Panc1 (cell line): ENCODE measurements at regions not wholly inside any gene's neighbourhood (a gene's known extent, or its start where the extent isn't known, plus 50 kb on each side); places are given as distances from the start of the nearest gene placed in this dataset.

Experiments used
- ATAC-seq: fragments of 200-7000 bp; cut with Tn5 transposase; 2 replicates; pipeline ENCODE4 v1.9.1; 2020; ENCODE audit warnings: mild to moderate bottlenecking, moderate library complexity
- BruUV-seq: library from RNA; stranded (reverse); fragments of 400-500 nt; replicated peaks from 2 replicates; lab custom pipeline; 2021; lab: Mats Ljungman, UMichigan
- CTCF ChIA-PET: fragments of 300-600 bp; sonication (Branson Sonifier 250); formaldehyde crosslinking; loops from one replicate; lab custom pipeline; 2022; ENCODE audit warnings: antibody characterized with exemption; lab: Charles Lee
- POLR2A ChIA-PET: fragments of 300-600 bp; sonication (Branson Sonifier 250); formaldehyde crosslinking; loops from one replicate; lab custom pipeline; 2022; ENCODE audit warnings: antibody characterized with exemption; lab: Charles Lee
- DNase-seq: peaks from one replicate; pipeline ENCODE4 v3.0.0-alpha.2; 2010; ENCODE audit warnings: low read depth, low spot score
- H3K27ac ChIP-seq: 2 replicates; pipeline ENCODE4 v1.5.1; 2011; ENCODE audit warnings: mild to moderate bottlenecking, low read length, inconsistent platforms
- H3K27me3 ChIP-seq: fragments of 200-500 bp; sonication (Bioruptor generic); 2 replicates; pipeline ENCODE4 v1.6.0; 2014; ENCODE audit warnings: low read length, inconsistent platforms; ENCODE audit not compliant: control insufficient read depth, insufficient read depth
- H3K36me3 ChIP-seq: fragments of 200-500 bp; sonication (Bioruptor generic); 2 replicates; pipeline ENCODE4 v1.5.1; 2014; ENCODE audit warnings: inconsistent platforms, mild to moderate bottlenecking, low read length, moderate library complexity; ENCODE audit not compliant: control insufficient read depth, insufficient read depth
- H3K4me1 ChIP-seq: 2 replicates; pipeline ENCODE4 v1.5.1; 2011; ENCODE audit warnings: inconsistent platforms, mild to moderate bottlenecking, low read length, moderate library complexity; ENCODE audit not compliant: control insufficient read depth, insufficient read depth
- H3K4me3 ChIP-seq, 2 experiments: 2 replicates each; pipeline ENCODE4 v1.5.1; 2011 to 2012; ENCODE audit warnings: low read depth in 2 of 2, low read length in 2 of 2, mild to moderate bottlenecking in 2 of 2, inconsistent platforms in 1 of 2, moderate library complexity in 1 of 2
- H3K9me3 ChIP-seq: fragments of 200-500 bp; sonication (Bioruptor generic); 2 replicates; pipeline ENCODE4 v1.5.1; 2014; ENCODE audit warnings: low read depth, mild to moderate bottlenecking, inconsistent platforms, low read length, moderate library complexity; ENCODE audit not compliant: control insufficient read depth, insufficient read depth
- POLR2AphosphoS5 ChIP-seq: IDR thresholded peaks from 2 replicates; pipeline ENCODE4 v1.6.1; 2012; ENCODE audit warnings: mild to moderate bottlenecking, low read depth, low read length, moderate library complexity
- SIN3A ChIP-seq: IDR thresholded peaks from 2 replicates; pipeline ENCODE4 v1.6.1; 2012; ENCODE audit warnings: low read depth, mild to moderate bottlenecking, low read length, moderate library complexity, borderline replicate concordance; ENCODE audit not compliant: insufficient read depth
- TCF7L2 ChIP-seq: IDR thresholded peaks from 2 replicates; pipeline ENCODE4 v1.6.1; 2011; ENCODE audit warnings: mild to moderate bottlenecking, low read depth, low read length, inconsistent platforms
- in situ Hi-C: cut with HindIII; loops from 2 replicates; pipeline ENCODE4 v1.10.0; 2016; ENCODE audit warnings: low sequenced_read_pairs, low pct_unique_long_range_greater_than_20kb
- intact Hi-C: fragments of 100-400 bp; cut with micrococcal nuclease; formaldehyde crosslinking; loops from one replicate; pipeline ENCODE4 v1.10.0; 2022; ENCODE audit not compliant: unreplicated experiment
- TF ChIP-seq, protein P1 (sequence below), 2 experiments: IDR thresholded peaks; 2 replicates each; pipeline ENCODE4 v1.6.1; 2011 to 2012; ENCODE audit warnings: low read depth in 2 of 2, control low read depth in 1 of 2, low read length in 1 of 2, mild to moderate bottlenecking in 1 of 2, moderate library complexity in 1 of 2; ENCODE audit not compliant: insufficient read depth in 1 of 2
- TF ChIP-seq, protein P2 (sequence below): fragments of 450-650 bp; IDR thresholded peaks from 2 replicates; pipeline ENCODE4 v1.5.1; 2017; ENCODE audit warnings: mild to moderate bottlenecking

DNA sequence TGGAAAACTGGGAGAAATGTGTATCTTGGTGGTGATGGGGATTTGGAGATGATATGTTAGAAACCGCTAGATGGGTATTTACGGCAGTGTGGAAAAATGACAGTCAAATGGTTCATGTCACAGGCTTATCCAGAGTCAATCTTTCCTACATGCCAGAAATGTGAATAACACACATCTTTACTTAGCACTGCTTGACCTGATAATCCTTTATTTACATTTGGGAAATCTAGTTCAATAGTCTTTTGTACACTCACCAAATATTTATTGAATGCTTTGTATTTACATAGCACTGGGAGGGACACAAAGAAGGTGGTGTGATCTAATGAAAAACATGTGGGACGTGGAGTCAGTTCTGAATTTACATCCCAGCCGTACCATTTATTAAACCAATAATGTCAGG is 208.2 kb downstream of the DIO2 start:
- TF ChIP-seq SIN3A = no peak
- no peak for TF ChIP-seq POLR2AphosphoS5
- TF ChIP-seq, protein P1, sequence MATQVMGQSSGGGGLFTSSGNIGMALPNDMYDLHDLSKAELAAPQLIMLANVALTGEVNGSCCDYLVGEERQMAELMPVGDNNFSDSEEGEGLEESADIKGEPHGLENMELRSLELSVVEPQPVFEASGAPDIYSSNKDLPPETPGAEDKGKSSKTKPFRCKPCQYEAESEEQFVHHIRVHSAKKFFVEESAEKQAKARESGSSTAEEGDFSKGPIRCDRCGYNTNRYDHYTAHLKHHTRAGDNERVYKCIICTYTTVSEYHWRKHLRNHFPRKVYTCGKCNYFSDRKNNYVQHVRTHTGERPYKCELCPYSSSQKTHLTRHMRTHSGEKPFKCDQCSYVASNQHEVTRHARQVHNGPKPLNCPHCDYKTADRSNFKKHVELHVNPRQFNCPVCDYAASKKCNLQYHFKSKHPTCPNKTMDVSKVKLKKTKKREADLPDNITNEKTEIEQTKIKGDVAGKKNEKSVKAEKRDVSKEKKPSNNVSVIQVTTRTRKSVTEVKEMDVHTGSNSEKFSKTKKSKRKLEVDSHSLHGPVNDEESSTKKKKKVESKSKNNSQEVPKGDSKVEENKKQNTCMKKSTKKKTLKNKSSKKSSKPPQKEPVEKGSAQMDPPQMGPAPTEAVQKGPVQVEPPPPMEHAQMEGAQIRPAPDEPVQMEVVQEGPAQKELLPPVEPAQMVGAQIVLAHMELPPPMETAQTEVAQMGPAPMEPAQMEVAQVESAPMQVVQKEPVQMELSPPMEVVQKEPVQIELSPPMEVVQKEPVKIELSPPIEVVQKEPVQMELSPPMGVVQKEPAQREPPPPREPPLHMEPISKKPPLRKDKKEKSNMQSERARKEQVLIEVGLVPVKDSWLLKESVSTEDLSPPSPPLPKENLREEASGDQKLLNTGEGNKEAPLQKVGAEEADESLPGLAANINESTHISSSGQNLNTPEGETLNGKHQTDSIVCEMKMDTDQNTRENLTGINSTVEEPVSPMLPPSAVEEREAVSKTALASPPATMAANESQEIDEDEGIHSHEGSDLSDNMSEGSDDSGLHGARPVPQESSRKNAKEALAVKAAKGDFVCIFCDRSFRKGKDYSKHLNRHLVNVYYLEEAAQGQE (IDR thresholded peaks at IDR 0.05; ENCODE audit: insufficient read depth in 1 of 2, low read depth in 2 of 2, low read length in 1 of 2) = no peak
- TF ChIP-seq, protein P2, sequence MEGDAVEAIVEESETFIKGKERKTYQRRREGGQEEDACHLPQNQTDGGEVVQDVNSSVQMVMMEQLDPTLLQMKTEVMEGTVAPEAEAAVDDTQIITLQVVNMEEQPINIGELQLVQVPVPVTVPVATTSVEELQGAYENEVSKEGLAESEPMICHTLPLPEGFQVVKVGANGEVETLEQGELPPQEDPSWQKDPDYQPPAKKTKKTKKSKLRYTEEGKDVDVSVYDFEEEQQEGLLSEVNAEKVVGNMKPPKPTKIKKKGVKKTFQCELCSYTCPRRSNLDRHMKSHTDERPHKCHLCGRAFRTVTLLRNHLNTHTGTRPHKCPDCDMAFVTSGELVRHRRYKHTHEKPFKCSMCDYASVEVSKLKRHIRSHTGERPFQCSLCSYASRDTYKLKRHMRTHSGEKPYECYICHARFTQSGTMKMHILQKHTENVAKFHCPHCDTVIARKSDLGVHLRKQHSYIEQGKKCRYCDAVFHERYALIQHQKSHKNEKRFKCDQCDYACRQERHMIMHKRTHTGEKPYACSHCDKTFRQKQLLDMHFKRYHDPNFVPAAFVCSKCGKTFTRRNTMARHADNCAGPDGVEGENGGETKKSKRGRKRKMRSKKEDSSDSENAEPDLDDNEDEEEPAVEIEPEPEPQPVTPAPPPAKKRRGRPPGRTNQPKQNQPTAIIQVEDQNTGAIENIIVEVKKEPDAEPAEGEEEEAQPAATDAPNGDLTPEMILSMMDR = no peak
- TF ChIP-seq TCF7L2 = no peak
- peak; percentile 20 for DNase-seq
- H3K4me3 ChIP-seq = no peak overlapping the region
- ChIA-PET POLR2A (no interaction called here), CTCF (no interaction called here)
- no peaks in the 10 kb centered on the region for H3K36me3 ChIP-seq
- no peak for ATAC-seq
- BruUV-seq = no TSS peak
- intact Hi-C loops = no loop called here
- H3K27ac ChIP-seq = no peak overlapping the region
- H3K9me3 ChIP-seq = no peaks in the 10 kb centered on the region
- no peaks in the 10 kb centered on the region for H3K4me1 ChIP-seq
- in situ Hi-C loops = no loop called here
- H3K27me3 ChIP-seq = no peaks in the 10 kb centered on the region

DNA sequence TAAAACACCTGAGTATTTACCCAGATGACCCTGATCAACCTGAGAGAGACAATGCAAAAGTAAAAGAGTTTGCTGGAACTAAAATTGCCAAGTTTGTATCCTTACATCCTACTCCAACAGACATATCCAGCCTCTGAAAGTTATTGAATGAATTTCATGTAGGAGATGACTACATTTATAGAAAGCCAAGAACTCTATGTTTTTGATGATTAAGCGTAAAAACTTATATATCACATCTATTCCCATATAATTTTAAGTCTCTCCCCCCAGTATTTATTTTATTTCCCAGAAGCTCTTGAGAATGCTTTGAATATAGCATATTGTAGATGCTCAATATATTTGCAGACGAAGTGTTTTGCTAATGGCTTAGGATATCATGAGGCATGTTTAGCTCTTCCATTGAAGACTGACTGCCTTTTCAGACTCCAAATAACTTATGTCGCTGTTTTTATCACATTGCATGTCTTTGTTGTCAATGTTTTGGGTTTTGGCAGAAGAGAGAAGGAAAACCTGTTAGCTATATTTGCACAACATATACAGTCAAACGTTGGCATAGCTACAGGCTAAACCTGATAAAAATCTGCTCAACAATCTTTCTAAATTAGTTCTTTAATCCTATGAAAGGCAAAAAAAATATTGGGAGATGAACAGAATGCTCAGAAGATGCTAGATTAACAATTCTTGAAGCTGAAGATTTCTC is 213.6 kb downstream of the DIO2 start:
- CTCF ChIA-PET = no interaction called here
- Histone ChIP-seq H3K27ac (no peak overlapping the region), H3K9me3 (no peaks in the 10 kb centered on the region), H3K36me3 (no peaks in the 10 kb centered on the region), H3K4me1 (no peaks in the 10 kb centered on the region), H3K4me3 (no peak overlapping the region), H3K27me3 (no peaks in the 10 kb centered on the region)
- BruUV-seq = no TSS peak
- no peak for TF ChIP-seq POLR2AphosphoS5
- TF ChIP-seq, protein P1 (IDR thresholded peaks at IDR 0.05; ENCODE audit: insufficient read depth in 1 of 2, low read depth in 2 of 2, low read length in 1 of 2) = no peak
- TF ChIP-seq, protein P2 = no peak
- no peak for TF ChIP-seq SIN3A
- no peak for TF ChIP-seq TCF7L2
- in situ Hi-C loops = no loop called here
- intact Hi-C loops = no loop called here
- ATAC-seq = no peak
- POLR2A ChIA-PET = no interaction called here
- DNase-seq = no peak
